ENCODE measurements at regions not wholly inside any gene's neighbourhood (a gene's known extent, or its start where the extent isn't known, plus 50 kb on each side); places are given as distances from the start of the nearest gene placed in this dataset.

- H4K91ac ChIP-seq (ENCODE audit: insufficient read depth, low read depth, low read length): no peak overlapping the region
- no peak overlapping the region for H4K8ac ChIP-seq (ENCODE audit: low read depth in 2 of 2, low read length in 2 of 2)
- no peak overlapping the region for H3K27ac ChIP-seq (ENCODE audit: insufficient read depth, low read length)
- H3K56ac ChIP-seq (ENCODE audit: extremely low read depth, insufficient read depth, low read length): no peak overlapping the region
- no TSS peak for BruUV-seq (replicated peaks)
- H2BK5ac ChIP-seq (ENCODE audit: low read depth, low read length, poor library complexity, severe bottlenecking): no peak overlapping the region
- H2BK120ac ChIP-seq (ENCODE audit: low read depth, low read length): no peak overlapping the region
- H3K9me3 ChIP-seq (ENCODE audit: control insufficient read depth, insufficient read depth, low read length): no peaks in the 10 kb centered on the region
- H3K23ac ChIP-seq (ENCODE audit: low read depth, low read length): no peak overlapping the region
- H2AK5ac ChIP-seq (ENCODE audit: low read depth, low read length): no peak overlapping the region
- no peak overlapping the region for H2BK20ac ChIP-seq (ENCODE audit: low read depth, low read length)
- no peak overlapping the region for H3K14ac ChIP-seq (replicated peaks; ENCODE audit: low read depth, low read length)
- ChIA-PET CTCF (no interaction called here), POLR2A (ENCODE audit: unreplicated experiment) (no interaction called here)
- DNase-seq (no peak), ATAC-seq (ENCODE audit: low read depth) (no peak)
- WGBS, 2 experiments (ENCODE audit: extremely low coverage in 2 of 2, insufficient read length in 1 of 2): no CpG with 5 or more reads among the region's 2 CpGs
- intact Hi-C loops (cut with micrococcal nuclease) (no loop called here), dilution Hi-C loops (cut with HindIII; ENCODE audit: low sequenced_read_pairs, unreplicated experiment) (no loop called here), in situ Hi-C loops (cut with MboI; ENCODE audit: low sequenced_read_pairs) (no loop called here)
- H2BK15ac ChIP-seq (ENCODE audit: low read depth, low read length): no peak overlapping the region
- no peak overlapping the region for H3K18ac ChIP-seq (ENCODE audit: low read depth, low read length)
- no peak overlapping the region for H3K4me2 ChIP-seq (ENCODE audit: low read depth, low read length)
- no peaks in the 10 kb centered on the region for H4K20me1 ChIP-seq (ENCODE audit: insufficient read depth, low read length)
- no peak overlapping the region for H3K4me3 ChIP-seq (ENCODE audit: insufficient read depth, low read depth, low read length)
- no peak overlapping the region for H4K5ac ChIP-seq (ENCODE audit: low read depth, low read length)
- no peak overlapping the region for H3K4ac ChIP-seq (ENCODE audit: low read depth, low read length)
- no peak overlapping the region for H2AFZ ChIP-seq (replicated peaks; ENCODE audit: low read length, poor library complexity)
- no peaks in the 10 kb centered on the region for H3K4me1 ChIP-seq (ENCODE audit: control insufficient read depth, insufficient read depth, low read length)
- no peaks in the 10 kb centered on the region for H3K9me1 ChIP-seq (ENCODE audit: insufficient read depth, low read length)
- H3K27me3 ChIP-seq (ENCODE audit: control insufficient read depth, insufficient read depth, low read length): no peaks in the 10 kb centered on the region
- no peak overlapping the region for H2AK9ac ChIP-seq (replicated peaks; ENCODE audit: low read depth, low read length, poor library complexity)
- no peaks in the 10 kb centered on the region for H3K36me3 ChIP-seq (ENCODE audit: control insufficient read depth, insufficient read depth, low read length)
- TF ChIP-seq CHD1 (IDR thresholded peaks at IDR 0.05; ENCODE audit: low read depth, low read length): no peak
- no peak for TF ChIP-seq BHLHE40 (IDR thresholded peaks at IDR 0.05; ENCODE audit: low read depth, low read length)
- no peak for TF ChIP-seq CEBPB (IDR thresholded peaks at IDR 0.05; ENCODE audit: low read depth, low read length)
- no peak for TF ChIP-seq RFX5 (IDR thresholded peaks at IDR 0.05; ENCODE audit: low read depth, low read length)
- TF ChIP-seq POLR2A (IDR thresholded peaks at IDR 0.05; ENCODE audit: low read depth, low read length): no peak
- TF ChIP-seq MAZ (IDR thresholded peaks at IDR 0.05; ENCODE audit: borderline replicate concordance, low read depth, low read length): no peak
- no peak for TF ChIP-seq MAFK (IDR thresholded peaks at IDR 0.05; ENCODE audit: low read depth, low read length)
- no peaks in the 10 kb centered on the region for H3K79me1 ChIP-seq (ENCODE audit: low read depth in 1 of 2, low read length in 2 of 2)
- H3K9ac ChIP-seq (ENCODE audit: low read depth, low read length): no peak overlapping the region
These were observed 516.8 kb downstream of the ACTR3B start for GRCh38 chr7:153276394-153276793.
